ENCODE measurements at regions not wholly inside any gene's neighbourhood (a gene's known extent, or its start where the extent isn't known, plus 50 kb on each side); places are given as distances from the start of the nearest gene placed in this dataset.

DNA sequence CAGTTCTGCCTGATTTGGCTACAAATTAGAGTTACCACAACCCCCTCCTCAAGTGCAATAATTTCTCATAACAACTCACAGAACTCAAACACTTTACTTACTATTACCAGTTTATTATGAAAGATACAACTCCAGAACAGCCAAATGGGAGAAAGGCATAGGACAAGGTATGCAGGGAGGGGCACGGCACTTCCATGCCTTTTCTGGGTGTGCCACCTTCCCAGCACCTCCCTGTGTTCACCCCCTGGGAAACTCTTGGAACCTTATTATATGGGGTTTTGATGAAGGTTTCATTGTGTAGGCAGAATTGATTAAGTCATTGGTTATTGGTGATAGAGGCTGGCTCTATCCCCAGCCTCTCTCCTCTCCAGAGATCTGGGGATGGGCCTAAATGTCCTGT, 66.6 kb upstream of the RAP2B start:
- Mint-ChIP-seq H3K4me1 (no peaks in the 10 kb centered on the region), H3K27ac (no peak overlapping the region), H3K4me3 (no peak overlapping the region), H3K27me3 (no peaks in the 10 kb centered on the region), H3K9me3 (ENCODE audit: insufficient read depth) (no peaks in the 10 kb centered on the region)
- POLR2A ChIA-PET: no interaction called here
- no peak for ATAC-seq (ENCODE audit: low read depth)
- H3K4me1 ChIP-seq (ENCODE audit: control insufficient read depth in 2 of 2, insufficient read depth in 2 of 2, low read length in 2 of 2): no peaks in the 10 kb centered on the region
- no peaks in the 10 kb centered on the region for H3K36me3 ChIP-seq (replicated peaks in 1 of 2; ENCODE audit: control extremely low read depth in 1 of 2, control insufficient read depth in 1 of 2, extremely low read depth in 1 of 2, insufficient read depth in 2 of 2, low read length in 1 of 2)
- H3K27me3 ChIP-seq (replicated peaks in 1 of 4; ENCODE audit: control extremely low read depth in 1 of 4, control insufficient read depth in 3 of 4, insufficient read depth in 4 of 4, low read length in 3 of 4): no peaks in the 10 kb centered on the region
- no peak for DNase-seq
- no peak overlapping the region for H3K4me2 ChIP-seq (replicated peaks; ENCODE audit: low read depth, low read length, poor library complexity, severe bottlenecking)
- no peak overlapping the region for H3K4me3 ChIP-seq (ENCODE audit: control extremely low read depth in 1 of 5, extremely low read depth in 1 of 5, insufficient read depth in 1 of 5, low read depth in 2 of 5, low read length in 4 of 5)
- no peak overlapping the region for H3K27ac ChIP-seq (ENCODE audit: low read length in 2 of 2)
- intact Hi-C loops (cut with micrococcal nuclease): no loop called here
- WGBS (ENCODE audit: insufficient coverage): no CpG with 5 or more reads among the region's 1 CpG
- H3K9me3 ChIP-seq (ENCODE audit: control extremely low read depth in 1 of 3, control insufficient read depth in 2 of 3, insufficient read depth in 1 of 3, low read length in 2 of 3): no peaks in the 10 kb centered on the region
- CTCF ChIA-PET: interaction anchor here (1.4 kb wide), 1 partner anchor 9 kb away, joined by 3 read pairs; no protein-coding TSS in a partner anchor
- no peak overlapping the region for H3K9ac ChIP-seq (ENCODE audit: low read length)
- no peak overlapping the region for H2AFZ ChIP-seq (ENCODE audit: insufficient read depth, low read depth, low read length, poor library complexity, severe bottlenecking)
- H3K79me2 ChIP-seq (ENCODE audit: control insufficient read depth, insufficient read depth, low read length): no peaks in the 10 kb centered on the region
- H4K20me1 ChIP-seq (ENCODE audit: control insufficient read depth, insufficient read depth, low read length, poor library complexity, severe bottlenecking): no peaks in the 10 kb centered on the region
- TF ChIP-seq EZH2 (IDR thresholded peaks at IDR 0.05; ENCODE audit: borderline replicate concordance, insufficient read depth, low read depth, low read length, poor library complexity, severe bottlenecking) (no peak), CTCF (IDR thresholded peaks at IDR 0.05) (no peak)

DNA sequence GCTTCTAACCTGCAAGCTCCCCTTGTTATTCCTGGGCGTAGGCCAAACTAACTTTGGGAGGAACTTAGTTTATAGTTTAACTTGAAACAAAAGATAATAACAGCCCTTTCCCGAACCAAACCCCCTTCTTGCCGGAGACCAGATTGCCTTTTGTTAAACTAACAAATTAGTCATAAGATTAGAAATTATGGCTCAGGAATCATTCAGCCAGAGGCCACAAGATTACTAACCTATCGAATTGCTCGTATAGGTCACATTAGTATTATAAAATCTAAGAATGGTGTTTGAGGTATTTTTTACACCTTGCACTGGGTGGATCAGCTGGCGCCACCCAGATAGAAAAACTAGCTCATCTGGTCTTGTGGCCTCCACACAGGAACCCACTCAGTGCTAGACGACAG, 65.3 kb upstream of the RAP2B start:
- Histone ChIP-seq H3K27me3 (replicated peaks in 1 of 4; ENCODE audit: control extremely low read depth in 1 of 4, control insufficient read depth in 3 of 4, insufficient read depth in 4 of 4, low read length in 3 of 4) (no peaks in the 10 kb centered on the region), H3K9ac (ENCODE audit: low read length) (no peak overlapping the region), H3K4me3 (ENCODE audit: control extremely low read depth in 1 of 5, extremely low read depth in 1 of 5, insufficient read depth in 1 of 5, low read depth in 2 of 5, low read length in 4 of 5) (no peak overlapping the region), H3K36me3 (replicated peaks in 1 of 2; ENCODE audit: control extremely low read depth in 1 of 2, control insufficient read depth in 1 of 2, extremely low read depth in 1 of 2, insufficient read depth in 2 of 2, low read length in 1 of 2) (no peaks in the 10 kb centered on the region), H3K79me2 (ENCODE audit: control insufficient read depth, insufficient read depth, low read length) (no peaks in the 10 kb centered on the region), H3K4me1 (ENCODE audit: control insufficient read depth in 2 of 2, insufficient read depth in 2 of 2, low read length in 2 of 2) (no peaks in the 10 kb centered on the region), H3K4me2 (replicated peaks; ENCODE audit: low read depth, low read length, poor library complexity, severe bottlenecking) (no peak overlapping the region), H3K9me3 (ENCODE audit: control extremely low read depth in 1 of 3, control insufficient read depth in 2 of 3, insufficient read depth in 1 of 3, low read length in 2 of 3) (no peaks in the 10 kb centered on the region), H2AFZ (ENCODE audit: insufficient read depth, low read depth, low read length, poor library complexity, severe bottlenecking) (no peak overlapping the region), H3K27ac (ENCODE audit: low read length in 2 of 2) (no peak overlapping the region), H4K20me1 (ENCODE audit: control insufficient read depth, insufficient read depth, low read length, poor library complexity, severe bottlenecking) (no peaks in the 10 kb centered on the region)
- 0% methylated on average over 1 of the region's 7 CpGs for WGBS (ENCODE audit: insufficient coverage)
- ChIA-PET POLR2A (no interaction called here), CTCF (interaction anchor here (1.4 kb wide), 1 partner anchor 10 kb away, joined by 3 read pairs; no protein-coding TSS in a partner anchor)
- no peak overlapping the region for H3K27ac Mint-ChIP-seq
- H3K27me3 Mint-ChIP-seq: no peaks in the 10 kb centered on the region
- no peaks in the 10 kb centered on the region for H3K9me3 Mint-ChIP-seq (ENCODE audit: insufficient read depth)
- TF ChIP-seq CTCF (IDR thresholded peaks at IDR 0.05): no peak
- TF ChIP-seq EZH2 (IDR thresholded peaks at IDR 0.05; ENCODE audit: borderline replicate concordance, insufficient read depth, low read depth, low read length, poor library complexity, severe bottlenecking): no peak
- no peak overlapping the region for H3K4me3 Mint-ChIP-seq
- intact Hi-C loops (cut with micrococcal nuclease): no loop called here
- ATAC-seq (ENCODE audit: low read depth): no peak
- no peaks in the 10 kb centered on the region for H3K4me1 Mint-ChIP-seq
- DNase-seq: no peak
